KMS-11 (cell line): ENCODE measurements at regions not wholly inside any gene's neighbourhood (a gene's known extent, or its start where the extent isn't known, plus 50 kb on each side); places are given as distances from the start of the nearest gene placed in this dataset.

Source experiments
- H2AFZ ChIP-seq: fragments of 200-600 bp; sonication (generic); 2 replicates; pipeline ENCODE4 v1.6.1; 2016; ENCODE audit warnings: antibody characterized with exemption, mixed run types, low read depth
- H3K27ac ChIP-seq: fragments of 200-600 bp; sonication (generic); 2 replicates; pipeline ENCODE4 v1.6.1; 2016; ENCODE audit warnings: mild to moderate bottlenecking, mixed run types
- H3K27me3 ChIP-seq: fragments of 200-600 bp; sonication (generic); 2 replicates; pipeline ENCODE4 v1.6.1; 2017; ENCODE audit warnings: mild to moderate bottlenecking, low read depth, mixed run types, moderate library complexity; ENCODE audit not compliant: insufficient read depth
- H3K36me3 ChIP-seq: fragments of 200-600 bp; sonication (generic); 2 replicates; pipeline ENCODE4 v1.6.1; 2017; ENCODE audit warnings: mild to moderate bottlenecking, mixed run types; ENCODE audit not compliant: insufficient read depth
- H3K4me1 ChIP-seq: fragments of 200-600 bp; sonication (generic); 2 replicates; pipeline ENCODE4 v1.6.1; 2016; ENCODE audit warnings: mild to moderate bottlenecking, low read depth, mixed run types; ENCODE audit not compliant: poor library complexity, severe bottlenecking
- H3K4me2 ChIP-seq: fragments of 200-600 bp; sonication (generic); 2 replicates; pipeline ENCODE4 v1.7.0; 2016; ENCODE audit warnings: mild to moderate bottlenecking, mixed run types
- H3K4me3 ChIP-seq: fragments of 200-600 bp; sonication (generic); IDR thresholded peaks from 2 replicates; pipeline ENCODE4 v1.6.1; 2017; ENCODE audit warnings: low read depth, low read length, mixed read lengths; ENCODE audit not compliant: insufficient read depth
- H3K79me2 ChIP-seq: fragments of 200-600 bp; sonication (generic); 2 replicates; pipeline ENCODE4 v1.6.1; 2016; ENCODE audit warnings: low read depth, mixed run types; ENCODE audit not compliant: insufficient read depth
- H3K9ac ChIP-seq: fragments of 200-600 bp; sonication (generic); 2 replicates; pipeline ENCODE4 v1.6.1; 2016; ENCODE audit warnings: mild to moderate bottlenecking, mixed run types
- H4K20me1 ChIP-seq: fragments of 200-600 bp; sonication (generic); 2 replicates; pipeline ENCODE4 v1.6.1; 2016; ENCODE audit warnings: mild to moderate bottlenecking, mixed run types; ENCODE audit not compliant: insufficient read depth
- CTCF ChIP-seq: fragments of 200-600 bp; sonication (generic); conservative IDR thresholded peaks from 2 replicates; pipeline ENCODE4 v1.6.1; 2017; ENCODE audit warnings: low read depth, mild to moderate bottlenecking, antibody characterized with exemption, low read length, moderate library complexity, mixed read lengths

GRCh38 chr6:113449051-113449450 is 408.1 kb upstream of the MARCKS start:
- H3K27me3 ChIP-seq, result no peaks in the 10 kb centered on the region
- no peak overlapping the region for H3K4me2 ChIP-seq
- H3K4me1 ChIP-seq, result no peaks in the 10 kb centered on the region
- H3K9ac ChIP-seq, result no peak overlapping the region
- H3K4me3 ChIP-seq, result no peak overlapping the region
- no peak overlapping the region for H3K27ac ChIP-seq
- no peaks in the 10 kb centered on the region for H4K20me1 ChIP-seq
- no peaks in the 10 kb centered on the region for H3K36me3 ChIP-seq
- H3K79me2 ChIP-seq, result no peaks in the 10 kb centered on the region
- no peak for TF ChIP-seq CTCF
- no peak overlapping the region for H2AFZ ChIP-seq

- H3K4me2 ChIP-seq, result no peak overlapping the region
These were observed 407.1 kb upstream of the MARCKS start for GRCh38 chr6:113450061-113450465.

GRCh38 chr6:113451049-113451448 is 406.1 kb upstream of the MARCKS start:
- TF ChIP-seq CTCF, result no peak
- H3K27ac ChIP-seq, result no peak overlapping the region
- no peaks in the 10 kb centered on the region for H3K27me3 ChIP-seq
- no peaks in the 10 kb centered on the region for H4K20me1 ChIP-seq
- no peak overlapping the region for H3K4me3 ChIP-seq
- H3K4me1 ChIP-seq, result no peaks in the 10 kb centered on the region
- no peak overlapping the region for H3K4me2 ChIP-seq
- no peak overlapping the region for H3K9ac ChIP-seq
- H3K79me2 ChIP-seq, result no peaks in the 10 kb centered on the region
- H3K36me3 ChIP-seq, result no peaks in the 10 kb centered on the region
- no peak overlapping the region for H2AFZ ChIP-seq

More at GRCh38 chr6:113450061-113450465, 407.1 kb upstream of the MARCKS start:
- Histone ChIP-seq H3K79me2 (no peaks in the 10 kb centered on the region), H3K27ac (no peak overlapping the region), H2AFZ (no peak overlapping the region), H3K4me3 (no peak overlapping the region), H4K20me1 (no peaks in the 10 kb centered on the region), H3K4me1 (no peaks in the 10 kb centered on the region), H3K36me3 (no peaks in the 10 kb centered on the region), H3K9ac (no peak overlapping the region), H3K27me3 (no peaks in the 10 kb centered on the region)
- TF ChIP-seq CTCF, result no peak

- H3K27ac ChIP-seq, result no peak overlapping the region
- no peak overlapping the region for H3K4me2 ChIP-seq
- no peaks in the 10 kb centered on the region for H4K20me1 ChIP-seq
- H3K36me3 ChIP-seq, result no peaks in the 10 kb centered on the region
- H3K4me3 ChIP-seq, result no peak overlapping the region
- TF ChIP-seq CTCF, result no peak
- no peak overlapping the region for H2AFZ ChIP-seq
- no peaks in the 10 kb centered on the region for H3K79me2 ChIP-seq
- no peak overlapping the region for H3K9ac ChIP-seq
- no peaks in the 10 kb centered on the region for H3K4me1 ChIP-seq
- no peaks in the 10 kb centered on the region for H3K27me3 ChIP-seq
These were observed 399.9 kb upstream of the MARCKS start for GRCh38 chr6:113457198-113457597.
